Glomerular visceral epithelial cell (primary cell): ENCODE measurements at regions not wholly inside any gene's neighbourhood (a gene's known extent, or its start where the extent isn't known, plus 50 kb on each side); places are given as distances from the start of the nearest gene placed in this dataset.
"Not testable (repeated sequence)": the region's sequence is repeated elsewhere in the genome, so short reads cannot be mapped to it uniquely, and the experiment has no call there.

ENCODE experiments used
- DNase-seq: peaks from one replicate; pipeline ENCODE4 v3.0.0-alpha.2; 2016; ENCODE audit errors: extremely low spot score

DNA sequence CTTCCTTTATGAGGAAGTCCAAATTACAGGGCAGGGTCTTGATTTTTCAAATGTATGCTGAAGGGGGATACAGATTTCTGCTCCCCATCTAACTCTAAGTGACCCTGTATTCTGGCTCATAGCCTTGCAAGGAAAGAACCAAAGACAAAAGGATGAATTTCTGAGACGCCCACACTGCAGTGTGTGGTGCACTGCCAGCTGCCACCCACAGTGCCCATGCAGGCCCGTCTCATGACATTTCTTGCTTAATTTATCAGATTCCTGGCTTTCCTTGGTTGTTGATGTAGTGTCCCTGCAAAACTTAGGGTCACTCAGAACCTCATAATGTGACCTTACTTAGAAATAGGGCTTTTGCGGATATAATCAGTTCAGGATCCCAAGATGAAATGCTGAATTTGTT lies 68.0 kb downstream of the CBLN4 start:
- no peak for DNase-seq

DNA sequence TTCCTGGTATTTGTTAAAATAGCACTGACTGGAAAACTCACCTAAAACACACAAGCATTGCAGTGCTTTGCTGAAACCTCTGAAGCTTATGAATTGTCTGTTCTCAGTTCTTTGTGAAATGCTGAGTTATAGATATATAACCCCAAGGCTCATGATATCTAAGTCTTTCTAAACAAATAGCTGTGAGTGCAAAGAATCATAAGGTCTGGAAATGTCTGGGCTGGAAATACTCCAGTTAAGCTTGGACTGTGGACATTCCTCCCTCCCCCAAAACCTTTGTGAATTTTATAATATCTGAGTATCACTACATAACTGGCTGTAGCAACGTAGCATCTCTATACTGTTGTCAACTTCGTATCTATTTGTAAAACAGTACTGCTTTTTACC lies 69.1 kb downstream of the CBLN4 start:
- no peak for DNase-seq

DNA sequence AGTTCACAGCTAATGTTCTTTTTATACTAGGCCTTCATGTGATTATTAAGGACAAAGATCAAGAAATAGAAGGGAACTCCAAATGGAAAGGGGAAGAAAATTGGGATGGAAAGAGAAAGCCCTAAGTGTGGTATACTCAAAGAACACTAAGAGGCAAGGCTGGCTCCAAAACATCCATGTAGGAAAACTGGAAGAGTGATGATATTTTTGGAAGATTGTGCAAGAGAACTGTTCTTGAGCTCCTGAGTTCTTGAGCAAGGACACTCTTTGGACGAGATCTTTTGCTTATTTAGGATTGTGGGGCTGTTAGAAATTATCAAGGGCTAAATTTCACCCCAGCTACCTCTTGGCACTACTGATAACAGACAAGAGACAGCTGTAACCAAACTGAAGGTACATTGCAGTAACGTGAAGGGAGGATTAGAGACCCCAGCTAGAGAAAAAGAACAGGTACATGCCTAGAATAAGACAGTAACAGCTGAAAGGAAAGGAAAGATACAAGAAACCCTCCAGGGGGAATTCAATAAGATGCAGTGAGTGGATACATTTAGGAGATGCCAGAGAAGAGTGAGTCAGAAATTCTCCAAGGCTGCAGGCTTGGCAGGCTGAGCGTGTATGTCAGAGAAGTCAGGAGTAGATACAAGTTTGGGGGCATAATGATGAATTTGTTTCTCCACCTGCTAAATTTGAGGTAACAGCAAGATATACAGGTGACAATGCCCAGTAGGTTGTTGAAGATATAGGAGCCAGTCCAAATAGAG lies 69.7 kb downstream of the CBLN4 start:
- DNase-seq, result no peak

DNA sequence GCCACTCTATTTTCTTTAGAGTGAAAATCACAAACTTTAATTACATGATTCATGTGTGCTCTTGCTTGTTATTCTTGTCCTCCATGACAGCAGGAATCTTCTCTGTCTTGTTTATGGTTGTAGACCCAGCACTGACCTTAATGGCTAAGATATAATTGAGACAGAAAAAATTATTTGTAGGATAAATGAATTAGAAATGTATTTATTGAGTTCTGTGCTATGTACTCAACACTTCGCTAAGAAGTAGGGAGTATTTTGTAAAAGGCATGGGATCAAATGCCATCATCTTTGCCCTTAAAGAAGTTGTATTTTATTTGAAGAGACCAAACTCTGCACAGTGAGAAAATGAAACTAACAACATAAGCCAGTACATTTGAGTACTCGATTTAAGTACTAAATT lies 71.2 kb downstream of the CBLN4 start:
- no peak for DNase-seq

DNA sequence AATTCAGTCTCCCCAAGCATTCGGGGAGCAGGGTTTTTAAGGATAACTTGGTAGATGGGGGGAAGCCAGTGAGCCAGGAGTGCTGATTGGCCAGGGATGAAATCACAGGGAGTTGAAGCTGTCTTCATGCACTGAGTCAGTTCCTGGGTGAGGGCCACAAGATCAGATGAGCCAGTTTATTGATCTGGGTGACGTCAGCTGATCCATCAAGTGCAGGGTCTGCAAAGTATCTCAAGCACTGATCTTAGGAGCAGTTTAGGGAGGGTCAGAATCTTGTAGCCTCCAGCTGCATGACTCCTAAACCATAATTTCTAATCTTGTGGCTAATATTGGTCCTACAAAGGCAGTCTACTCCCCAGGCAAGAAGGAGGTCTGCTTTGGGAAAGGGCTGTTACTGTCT lies 74.4 kb downstream of the CBLN4 start:
- not testable (repeated sequence) for DNase-seq

DNA sequence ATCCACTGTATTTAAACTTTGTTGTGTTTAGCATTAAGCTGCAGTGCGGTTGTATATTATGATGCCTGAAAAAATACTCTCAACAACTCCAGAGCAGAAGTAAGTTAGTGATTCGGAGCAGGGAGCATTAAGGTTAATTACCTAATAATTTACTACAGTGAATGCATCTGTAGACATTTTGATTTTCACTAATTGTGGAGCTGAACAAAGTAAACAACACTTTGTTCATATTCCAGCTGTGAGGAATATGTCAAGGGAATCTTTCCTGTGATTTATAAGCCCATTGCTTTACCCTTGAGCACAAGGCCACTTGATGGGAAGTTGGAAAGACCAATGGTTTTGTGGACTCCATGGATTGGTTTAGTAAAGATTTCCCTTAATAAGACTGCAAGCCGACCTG lies 77.1 kb downstream of the CBLN4 start:
- no peak for DNase-seq

DNA sequence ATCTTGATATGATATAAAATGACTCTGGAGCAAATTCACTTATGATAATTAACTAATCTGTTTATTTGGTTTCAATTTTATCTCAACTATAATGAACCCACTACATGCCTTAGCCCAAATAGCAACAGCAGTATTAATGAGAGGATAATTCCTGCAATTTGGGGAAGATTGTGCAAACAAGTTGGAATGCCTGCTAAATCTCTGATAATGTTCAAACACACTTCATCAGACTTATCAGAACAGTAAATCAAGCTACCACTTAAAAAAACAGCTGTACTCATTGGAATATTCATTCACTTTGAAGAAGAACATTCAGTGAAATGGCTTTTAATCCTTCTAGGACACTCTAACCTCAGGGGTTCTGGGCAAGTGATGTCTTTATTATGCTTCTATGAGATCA lies 85.4 kb downstream of the CBLN4 start:
- no peak for DNase-seq

DNA sequence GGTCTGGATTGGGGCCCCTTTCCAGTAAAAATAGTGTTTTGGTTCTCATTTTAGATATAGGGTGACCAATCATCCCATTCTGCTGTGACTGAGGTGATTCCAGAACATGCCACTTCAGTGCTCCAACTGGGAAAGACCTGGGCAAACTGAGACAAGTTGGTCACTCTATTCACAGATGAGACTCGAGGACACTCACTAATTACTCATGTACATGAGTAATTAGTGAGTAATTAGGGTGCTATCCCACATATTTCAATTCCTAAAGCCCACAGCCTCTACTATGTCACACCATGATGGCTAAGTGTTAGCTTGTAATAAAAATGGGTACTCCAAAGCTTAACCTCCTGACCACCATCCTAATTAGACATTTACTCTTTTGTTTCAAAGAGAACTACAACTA lies 86.0 kb downstream of the CBLN4 start:
- no peak for DNase-seq

DNA sequence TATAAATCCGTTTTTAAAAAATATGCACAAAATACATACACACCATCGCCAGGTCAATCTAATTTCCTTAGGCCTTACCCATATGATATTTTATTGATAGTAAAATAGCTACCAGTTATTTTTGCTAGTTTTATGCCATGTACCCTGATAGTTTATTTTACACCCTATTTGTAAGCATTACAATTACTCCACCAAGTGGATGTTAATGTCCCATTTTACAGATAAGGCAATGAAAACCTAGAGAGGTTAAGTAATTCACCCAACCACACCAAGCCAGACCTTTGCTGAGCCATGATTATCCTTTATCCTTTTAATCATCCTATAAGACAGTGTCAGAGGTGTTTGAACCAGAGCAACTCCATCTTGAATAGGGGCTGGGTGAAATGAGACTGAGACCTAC lies 86.8 kb downstream of the CBLN4 start:
- no peak for DNase-seq

DNA sequence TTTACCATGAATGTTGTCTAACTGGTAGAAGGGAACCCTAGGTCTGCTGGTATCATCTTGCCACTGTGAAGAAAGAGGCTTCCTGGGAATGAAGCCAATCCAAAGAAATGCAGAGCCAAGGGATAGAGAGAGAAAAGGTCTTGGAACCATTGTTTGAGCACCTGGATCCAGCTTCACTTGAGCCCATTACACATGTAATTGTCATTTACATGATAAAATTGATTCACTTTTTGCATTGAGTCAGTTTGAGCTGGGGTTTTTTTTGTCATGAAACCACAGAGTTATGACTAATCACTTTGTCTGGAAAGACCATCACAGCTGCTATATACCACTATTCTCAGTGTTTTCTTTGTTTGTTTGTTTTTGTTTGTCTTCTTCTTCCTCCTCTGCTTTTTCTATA lies 112.3 kb downstream of the CBLN4 start:
- DNase-seq, result no peak

DNA sequence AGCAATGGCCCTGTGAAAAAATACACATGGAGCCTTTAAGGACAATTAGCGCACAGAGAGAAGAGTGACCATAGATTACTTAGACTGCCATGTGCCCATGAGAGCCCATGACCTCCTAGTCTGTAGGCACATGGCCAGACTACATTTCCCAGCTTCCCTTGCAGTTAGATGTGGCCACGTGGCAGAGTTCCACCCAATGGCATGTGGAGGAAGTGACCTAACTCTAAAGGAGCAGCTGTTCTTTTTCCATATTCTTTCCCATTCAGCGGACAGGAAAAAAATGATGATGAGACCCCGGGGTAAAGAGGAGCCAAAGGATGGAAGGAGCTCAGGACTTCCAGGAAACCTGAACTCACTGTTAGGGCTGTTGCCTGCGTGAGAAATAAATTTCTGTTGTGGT lies 116.6 kb downstream of the CBLN4 start:
- DNase-seq, result no peak

DNA sequence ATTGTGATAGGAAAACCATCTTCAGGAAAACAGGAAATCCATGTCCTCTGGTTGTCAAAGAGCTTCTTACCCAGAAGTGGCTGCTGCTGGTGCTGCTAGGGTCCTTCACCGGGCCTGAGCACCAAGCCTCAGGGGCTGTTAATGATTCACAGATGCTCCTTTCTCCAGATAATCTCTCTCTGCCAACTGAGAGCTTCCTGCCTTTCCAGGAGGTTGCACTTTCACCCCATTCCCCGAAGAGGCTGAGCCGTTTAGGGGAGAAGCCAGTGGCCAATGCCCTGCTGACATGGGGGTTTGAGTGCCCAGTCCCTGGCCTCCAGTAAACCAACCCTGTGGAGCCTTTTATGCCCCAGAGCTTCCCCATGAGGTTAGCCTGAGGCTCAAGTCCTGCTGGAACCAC lies 122.4 kb downstream of the CBLN4 start:
- no peak for DNase-seq

DNA sequence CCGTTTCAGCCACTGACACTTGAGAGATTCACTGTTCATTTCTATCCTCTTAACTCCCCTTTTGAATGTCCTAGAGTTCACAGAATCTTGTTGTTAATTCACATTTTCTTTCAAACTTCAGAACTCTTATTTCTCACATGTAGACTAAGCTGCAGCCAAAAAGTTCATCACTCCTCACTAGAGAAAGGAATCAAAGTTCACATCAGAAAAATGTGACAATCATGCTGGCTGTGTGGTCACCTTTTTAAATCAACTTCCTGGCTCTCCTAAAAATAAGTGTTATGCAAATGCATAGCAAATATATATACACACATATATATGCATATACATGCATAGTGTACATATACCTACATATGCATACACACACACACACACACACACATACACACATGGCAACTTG lies 123.0 kb downstream of the CBLN4 start:
- DNase-seq, result no peak

DNA sequence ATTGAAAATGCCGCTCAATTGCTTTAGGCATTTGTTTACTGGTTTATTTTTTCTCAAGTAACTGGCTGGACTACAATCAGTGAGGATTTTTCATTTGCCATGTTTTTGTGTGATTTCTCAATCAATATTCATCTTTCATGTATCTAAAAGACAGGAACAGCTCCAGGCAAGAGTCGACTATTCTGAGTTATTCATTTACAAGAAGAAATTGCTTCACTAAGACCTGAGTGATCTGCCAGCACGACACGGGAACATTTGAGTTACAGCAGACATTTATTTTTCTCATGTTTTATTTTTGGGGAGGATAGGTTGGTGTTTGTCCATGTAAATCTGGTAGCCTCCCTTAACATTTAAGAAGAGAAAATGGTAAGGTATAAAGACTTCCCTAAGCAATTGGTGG lies 124.1 kb downstream of the CBLN4 start:
- no peak for DNase-seq

DNA sequence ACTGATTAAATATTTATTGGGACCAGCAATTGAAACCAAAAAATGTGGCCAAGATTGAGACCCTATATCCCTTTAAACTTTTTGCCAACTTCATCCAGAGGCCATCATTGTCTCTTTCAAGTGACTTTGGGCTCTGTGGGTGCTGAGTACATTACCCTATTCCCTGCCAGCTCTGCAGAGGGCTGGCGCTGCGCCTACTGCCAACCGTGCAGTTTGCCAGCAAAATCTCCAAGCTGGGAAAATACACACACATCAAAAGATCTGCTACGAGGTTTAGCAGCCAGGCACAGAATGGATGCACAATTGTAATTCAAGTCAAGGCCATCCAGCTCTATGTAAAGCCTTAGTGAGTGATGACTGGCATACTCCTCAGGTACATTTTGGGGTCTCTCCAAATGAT lies 125.0 kb downstream of the CBLN4 start:
- DNase-seq, result no peak

DNA sequence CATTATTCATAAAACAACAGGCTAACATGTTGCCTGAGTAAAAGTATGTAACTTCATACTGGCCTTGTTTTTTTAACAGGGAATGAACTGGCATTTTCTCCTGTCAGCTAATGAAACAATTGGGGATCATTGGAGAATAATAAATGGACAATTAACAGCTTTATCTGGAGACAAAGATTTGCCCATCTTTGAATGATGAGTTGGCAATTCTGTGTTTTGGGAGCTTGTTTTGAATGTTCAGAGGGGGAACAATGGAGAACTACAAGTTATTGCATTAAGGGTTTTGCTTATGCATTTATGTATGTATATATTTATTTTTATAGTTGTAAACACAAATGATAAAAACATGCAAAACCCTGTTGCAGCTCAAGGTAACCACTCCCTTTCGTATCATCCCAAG lies 150.3 kb downstream of the CBLN4 start:
- no peak for DNase-seq

DNA sequence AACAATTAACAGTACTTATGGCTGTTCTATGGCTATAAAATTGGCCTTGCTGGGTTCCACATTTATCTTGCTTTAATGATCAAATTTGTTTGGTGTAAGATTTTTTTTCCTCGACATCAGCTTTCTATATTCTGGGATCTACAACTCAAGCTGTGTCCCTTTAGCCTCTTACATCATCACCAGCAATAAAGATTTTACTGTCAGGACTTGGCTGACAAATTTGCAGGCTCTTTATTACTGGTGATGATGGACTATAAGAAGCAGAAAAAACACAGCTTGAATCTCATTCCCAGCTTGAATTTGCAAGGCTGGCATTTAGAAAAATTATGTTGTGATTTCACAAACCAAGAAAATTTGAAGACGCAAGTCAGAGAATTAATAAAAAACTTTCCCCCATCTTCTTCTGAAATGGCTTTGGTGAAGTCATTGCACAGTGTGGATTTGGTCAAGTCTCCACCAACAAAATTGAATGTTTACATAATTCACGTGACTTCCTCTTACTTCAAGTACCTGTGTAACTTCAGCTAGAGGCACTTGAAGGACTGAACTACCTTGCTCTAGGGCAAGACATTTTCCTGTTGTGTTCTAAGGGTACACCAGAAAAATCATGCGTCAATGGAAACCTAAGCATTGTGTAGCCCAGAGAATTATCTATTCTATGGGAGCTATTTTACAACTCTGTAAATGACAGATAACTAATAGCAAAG lies 175.0 kb downstream of the CBLN4 start:
- no peak for DNase-seq

DNA sequence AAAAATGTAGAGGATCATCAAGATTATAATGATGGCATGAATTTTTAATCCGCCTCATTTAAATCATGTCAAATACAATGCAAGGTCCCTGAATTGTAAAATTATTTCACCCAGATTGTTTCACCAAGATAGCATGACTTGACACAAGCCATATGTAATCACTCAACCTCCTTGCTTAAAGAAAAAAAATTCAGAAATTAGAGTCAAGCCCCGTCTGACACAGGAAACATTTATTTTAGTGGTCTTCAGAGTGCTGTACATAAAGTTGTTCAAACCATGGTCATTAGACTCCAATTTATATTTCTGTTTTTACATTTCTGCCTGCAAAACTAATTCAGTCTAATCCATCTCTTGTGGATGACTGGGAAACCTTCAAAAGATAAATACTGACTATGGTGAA lies 200.2 kb downstream of the CBLN4 start:
- no peak for DNase-seq

DNA sequence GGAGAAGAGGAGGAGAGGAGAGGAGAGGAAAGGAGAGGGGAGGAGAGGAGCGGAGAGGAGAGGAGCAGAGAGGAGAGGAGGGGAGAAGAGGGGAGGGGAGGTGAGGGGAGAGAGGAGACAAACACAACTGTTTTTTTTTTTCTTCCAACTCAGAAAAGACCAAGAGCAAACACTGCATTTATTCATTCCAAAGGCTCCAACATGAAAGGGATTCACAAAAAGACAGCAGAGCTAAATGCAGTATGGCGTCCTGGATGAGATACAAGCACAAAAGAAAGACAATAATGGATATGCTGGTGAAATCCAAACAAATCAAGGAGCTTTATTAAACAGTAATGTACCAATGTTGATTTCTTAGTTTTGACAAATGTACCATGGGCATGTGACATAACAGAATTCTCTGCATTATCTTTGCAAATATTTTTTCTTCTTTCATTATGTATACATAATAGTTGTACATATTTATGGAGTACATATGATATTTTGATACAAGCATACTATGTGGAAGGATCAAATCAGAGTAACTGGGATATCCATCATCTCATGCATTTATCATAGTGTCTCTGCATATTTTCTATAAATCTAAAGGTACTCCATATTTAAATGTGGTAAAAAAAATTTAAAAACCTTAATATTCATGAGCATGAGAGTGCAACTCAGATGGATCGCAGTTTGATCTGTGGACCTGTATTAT lies 204.6 kb downstream of the CBLN4 start:
- DNase-seq, result no peak

DNA sequence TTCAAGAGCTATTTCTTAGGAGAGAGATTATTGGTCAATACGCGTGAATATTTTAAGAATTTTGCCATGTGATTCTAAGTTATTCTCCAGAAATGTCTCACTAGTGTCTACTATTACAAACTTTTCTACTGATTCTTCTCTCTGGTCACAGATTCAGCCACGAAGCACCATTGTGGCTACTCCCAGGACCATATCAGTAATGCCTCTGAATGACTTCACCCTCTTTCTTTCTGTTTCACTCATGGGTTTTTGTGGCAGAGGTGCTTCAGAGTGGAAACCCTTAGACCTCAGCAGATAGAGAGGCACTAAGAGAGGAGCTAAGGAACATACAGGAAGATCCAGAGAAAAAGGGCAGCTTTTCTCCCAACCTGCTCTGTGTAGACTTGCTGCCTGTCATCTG lies 211.3 kb downstream of the CBLN4 start:
- no peak for DNase-seq

DNA sequence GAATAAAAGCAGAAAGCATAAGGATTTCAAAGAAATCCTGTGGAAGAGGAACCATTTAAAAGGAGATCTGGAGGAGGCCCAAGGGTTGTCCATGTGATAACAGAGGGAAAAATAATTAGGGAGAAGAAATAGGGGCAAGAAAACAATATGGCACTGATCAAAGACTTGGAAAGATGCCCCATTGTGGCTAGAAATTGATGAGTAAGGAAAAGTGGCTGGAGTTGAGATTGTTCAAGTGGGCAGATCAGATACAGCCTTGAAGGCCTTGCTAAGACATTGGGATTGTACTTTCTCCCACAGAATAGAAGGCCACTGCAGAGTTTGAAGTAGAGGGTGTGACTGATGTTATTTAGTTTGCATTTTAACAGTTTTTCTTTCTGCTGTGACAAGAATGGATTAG lies 213.3 kb downstream of the CBLN4 start:
- DNase-seq, result no peak

DNA sequence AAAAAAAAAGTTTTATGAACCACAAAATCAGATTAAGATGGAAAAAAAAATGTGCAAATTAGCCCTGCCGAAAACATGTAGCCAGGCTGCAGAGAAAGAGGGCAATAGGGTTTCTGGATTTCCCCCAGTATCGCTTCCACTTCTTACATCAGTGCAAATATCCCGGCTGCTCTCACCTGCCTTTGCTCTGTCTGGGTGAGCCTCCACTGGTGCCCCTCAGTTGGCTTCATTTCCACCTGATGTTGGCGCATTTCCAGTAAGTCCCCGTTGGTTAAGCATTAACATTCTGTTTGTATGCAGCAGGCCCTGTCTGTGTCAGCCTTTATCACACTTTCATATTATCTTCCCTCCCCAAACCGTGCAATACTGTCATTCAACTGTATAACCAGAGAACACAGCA lies 215.1 kb downstream of the CBLN4 start:
- DNase-seq, result no peak

DNA sequence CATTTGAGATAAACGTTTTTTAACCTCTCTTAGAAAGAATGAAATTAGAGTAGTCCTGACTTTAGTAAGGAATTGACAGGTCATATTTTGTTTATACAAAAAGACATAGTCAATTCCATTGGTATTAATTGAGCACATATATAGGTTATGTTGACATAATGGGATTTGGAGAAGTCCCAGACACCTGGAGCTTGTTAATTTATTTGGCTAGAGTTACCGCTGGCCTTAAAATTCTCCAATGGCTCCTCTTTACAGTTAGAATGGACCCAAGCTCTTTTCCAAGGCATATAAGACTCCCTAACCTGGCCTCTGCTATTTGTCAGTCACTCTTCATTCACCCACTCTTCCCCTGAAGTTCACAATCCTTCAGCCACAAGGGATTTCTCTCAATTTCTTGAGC lies 221.3 kb downstream of the CBLN4 start:
- DNase-seq, result no peak
